GM12878 (cell line): ENCODE measurements at regions not wholly inside any gene's neighbourhood (a gene's known extent, or its start where the extent isn't known, plus 50 kb on each side); places are given as distances from the start of the nearest gene placed in this dataset.

Experiments
- ATAC-seq: fragments of 200-7000 bp; cut with Tn5 transposase; 3 replicates; pipeline ENCODE4 v1.9.1; 2020; ENCODE audit warnings: mild to moderate bottlenecking, moderate library complexity
- BruUV-seq: library from RNA; stranded (reverse); fragments of 400-500 nt; replicated peaks from 2 replicates; lab custom pipeline; 2021; lab: Mats Ljungman, UMichigan
- CTCF ChIA-PET: fragments of 300-600 bp; sonication (Branson Sonifier 250); formaldehyde crosslinking; extraction: SDS; loops from one replicate; lab custom pipeline; 2021; ENCODE audit warnings: inconsistent platforms; lab: Yijun Ruan, JAX
- POLR2A ChIA-PET: fragments of 350-600 bp; formaldehyde crosslinking; extraction: SDS; loops from one replicate; lab custom pipeline; 2021; ENCODE audit warnings: inconsistent platforms; lab: Charles Lee
- RAD21 ChIA-PET: fragments of 300-600 bp; sonication (Branson Sonifier 250); formaldehyde crosslinking; loops from one replicate; lab custom pipeline; 2023; ENCODE audit warnings: antibody characterized with exemption; ENCODE audit not compliant: unreplicated experiment; lab: Charles Lee
- SMC1A ChIA-PET: fragments of 300-600 bp; sonication (Branson Sonifier 250); formaldehyde crosslinking; loops from one replicate; lab custom pipeline; 2023; ENCODE audit not compliant: unreplicated experiment, uncharacterized antibody; lab: Charles Lee
- DNase-seq: peaks from one replicate; pipeline ENCODE4 v3.0.0-alpha.2; 2011; ENCODE audit warnings: low read depth, low spot score
- FAIRE-seq: peaks from 3 replicates; lab custom pipeline; 2011; peaks lifted over from hg19 to GRCh38; lab: Jason Lieb, UNC
- H2AFZ ChIP-seq: 2 replicates; pipeline ENCODE4 v1.6.0; 2011; ENCODE audit warnings: low read depth, low read length, control low read depth; ENCODE audit not compliant: control insufficient read depth
- H3K27ac ChIP-seq: 2 replicates; pipeline ENCODE4 v1.5.1; 2011; ENCODE audit warnings: control low read depth; ENCODE audit not compliant: control insufficient read depth, insufficient read depth
- H3K27me3 ChIP-seq, 2 experiments: replicated peaks in 1 of 2; 2 replicates each; pipeline versions ENCODE4 v1.6.0 to v1.6.1; 2011; ENCODE audit warnings: low read length in 1 of 2; ENCODE audit not compliant: control insufficient read depth in 2 of 2, insufficient read depth in 2 of 2
- H3K36me3 ChIP-seq, 2 experiments: 2 replicates each; pipeline ENCODE4 v1.5.1; 2011; ENCODE audit warnings: low read length in 1 of 2; ENCODE audit not compliant: control insufficient read depth in 2 of 2, insufficient read depth in 2 of 2
- H3K4me1 ChIP-seq: 2 replicates; pipeline ENCODE4 v1.6.1; 2011; ENCODE audit warnings: mild to moderate bottlenecking, low read length, moderate library complexity, mixed read lengths; ENCODE audit not compliant: control insufficient read depth, insufficient read depth
- H3K4me2 ChIP-seq: 2 replicates; pipeline ENCODE4 v1.6.0; 2011; ENCODE audit warnings: control low read depth; ENCODE audit not compliant: control insufficient read depth, insufficient read depth
- H3K4me3 ChIP-seq: fragments of 200-600 bp; sonication (generic); 2 replicates; pipeline ENCODE4 v1.5.1; 2016
- H3K79me2 ChIP-seq: 2 replicates; pipeline ENCODE4 v1.6.0; 2011; ENCODE audit warnings: low read length; ENCODE audit not compliant: control insufficient read depth, insufficient read depth
- H3K9ac ChIP-seq: 2 replicates; pipeline ENCODE4 v1.8.0; 2011; ENCODE audit warnings: low read length, control low read depth, mixed read lengths; ENCODE audit not compliant: control insufficient read depth, insufficient read depth
- H3K9me3 ChIP-seq: replicated peaks from 3 replicates; pipeline ENCODE4 v1.5.1; 2011; ENCODE audit warnings: mild to moderate bottlenecking, low read length; ENCODE audit not compliant: control insufficient read depth, insufficient read depth
- H4K20me1 ChIP-seq: 2 replicates; pipeline ENCODE4 v1.6.0; 2011; ENCODE audit not compliant: control insufficient read depth, insufficient read depth
- ASH2L ChIP-seq: fragments of 300-600, 200-600 bp; sonication (generic); IDR thresholded peaks from 2 replicates; pipeline ENCODE4 v1.6.1; 2017; ENCODE audit warnings: low read depth, mild to moderate bottlenecking, borderline replicate concordance
- BCL11A ChIP-seq: IDR thresholded peaks from 2 replicates; pipeline ENCODE4 v1.6.1; 2011; ENCODE audit warnings: low read depth, low read length
- CHD2 ChIP-seq: IDR thresholded peaks from 2 replicates; pipeline ENCODE4 v1.6.1; 2011; ENCODE audit warnings: low read depth, low read length, improper control_type of control experiment, borderline replicate concordance
- ESRRA ChIP-seq: IDR thresholded peaks from 2 replicates; pipeline ENCODE4 v1.6.1; 2012; ENCODE audit warnings: mild to moderate bottlenecking, low read length, improper control_type of control experiment
- GATAD2B ChIP-seq: fragments of 450-650 bp; conservative IDR thresholded peaks from 2 replicates; pipeline ENCODE4 v1.6.1; 2017; ENCODE audit warnings: low read depth, mild to moderate bottlenecking, moderate library complexity
- KDM1A ChIP-seq: fragments of 200-600 bp; sonication (generic); IDR thresholded peaks from 2 replicates; pipeline ENCODE4 v1.6.1; 2016; ENCODE audit warnings: borderline replicate concordance
- KLF5 ChIP-seq: fragments of 450-650 bp; IDR thresholded peaks from 2 replicates; pipeline ENCODE4 v1.6.1; 2014; ENCODE audit warnings: mild to moderate bottlenecking; ENCODE audit not compliant: partially characterized antibody
- MTA3 ChIP-seq: IDR thresholded peaks from 2 replicates; pipeline ENCODE4 v1.6.1; 2012; ENCODE audit warnings: low read length, inconsistent platforms, borderline replicate concordance
- NFXL1 ChIP-seq: fragments of 450-650 bp; IDR thresholded peaks from 2 replicates; pipeline ENCODE4 v1.6.1; 2017; ENCODE audit warnings: antibody characterized with exemption, mild to moderate bottlenecking, borderline replicate concordance
- POLR2A ChIP-seq: IDR thresholded peaks from 2 replicates; pipeline ENCODE4 v1.6.1; 2011; ENCODE audit warnings: low read depth, mild to moderate bottlenecking, low read length
- STAT3 ChIP-seq: IDR thresholded peaks from 2 replicates; pipeline ENCODE4 v1.6.1; 2011; ENCODE audit warnings: low read depth, low read length, improper control_type of control experiment
- WGBS: methylation state at CpG from one replicate; pipeline ENCODE4 v1.1.6; 2016; ENCODE audit warnings: low lambda C conversion rate; ENCODE audit not compliant: insufficient replicate concordance, insufficient coverage; ENCODE audit errors: missing lambda C conversion rate; 5-methylcytosine and 5-hydroxymethylcytosine counted together
- in situ Hi-C: fragments of 300-500 bp; cut with MboI; formaldehyde crosslinking; loops from 9 replicates; pipeline ENCODE4 v1.14.3; 2018; ENCODE audit warnings: mixed read lengths
- intact Hi-C: fragments of 100-400 bp; cut with micrococcal nuclease; formaldehyde crosslinking; loops from one replicate; pipeline ENCODE4 v1.14.2; 2022; ENCODE audit not compliant: unreplicated experiment
- TF ChIP-seq, protein P1 (sequence below): fragments of 450-650 bp; IDR thresholded peaks from 2 replicates; pipeline ENCODE4 v1.6.1; 2016; ENCODE audit warnings: mild to moderate bottlenecking, moderate library complexity, borderline replicate concordance
- TF ChIP-seq, protein P2 (sequence below): IDR thresholded peaks from 2 replicates; pipeline ENCODE4 v1.6.1; 2012; ENCODE audit warnings: mild to moderate bottlenecking, low read depth, low read length

DNA sequence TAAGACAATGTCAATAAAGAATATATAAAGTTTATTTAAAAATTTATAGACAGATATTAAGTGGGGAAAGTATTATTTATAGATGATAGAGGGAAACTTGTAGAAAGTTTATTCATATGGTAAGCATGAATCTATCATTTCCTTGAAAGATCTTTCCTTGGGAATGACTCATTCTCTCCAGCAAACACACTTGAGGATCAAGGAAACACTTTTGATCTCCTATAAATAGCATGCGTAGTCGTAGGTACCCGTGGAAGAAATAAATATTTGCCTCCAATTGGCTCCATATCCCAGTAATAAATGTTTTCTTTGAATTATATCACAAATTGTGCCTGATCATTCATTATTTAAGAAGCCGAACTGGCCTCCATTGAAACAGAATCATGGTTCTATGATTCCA, 483.4 kb downstream of the RNF144A start:
- no peaks in the 10 kb centered on the region; the same call in 1 of the 2 replicates for H4K20me1 ChIP-seq
- no peaks in the 10 kb centered on the region; the same call in 2 of the 3 replicates for H3K9me3 ChIP-seq
- no peaks in the 10 kb centered on the region for H3K4me1 ChIP-seq
- H3K27ac ChIP-seq: no peak overlapping the region
- ChIA-PET CTCF (no interaction called here), SMC1A (no interaction called here), RAD21 (no interaction called here), POLR2A (no interaction called here)
- FAIRE-seq (no peak), ATAC-seq (no peak), DNase-seq (no peak)
- TF ChIP-seq, protein P1, sequence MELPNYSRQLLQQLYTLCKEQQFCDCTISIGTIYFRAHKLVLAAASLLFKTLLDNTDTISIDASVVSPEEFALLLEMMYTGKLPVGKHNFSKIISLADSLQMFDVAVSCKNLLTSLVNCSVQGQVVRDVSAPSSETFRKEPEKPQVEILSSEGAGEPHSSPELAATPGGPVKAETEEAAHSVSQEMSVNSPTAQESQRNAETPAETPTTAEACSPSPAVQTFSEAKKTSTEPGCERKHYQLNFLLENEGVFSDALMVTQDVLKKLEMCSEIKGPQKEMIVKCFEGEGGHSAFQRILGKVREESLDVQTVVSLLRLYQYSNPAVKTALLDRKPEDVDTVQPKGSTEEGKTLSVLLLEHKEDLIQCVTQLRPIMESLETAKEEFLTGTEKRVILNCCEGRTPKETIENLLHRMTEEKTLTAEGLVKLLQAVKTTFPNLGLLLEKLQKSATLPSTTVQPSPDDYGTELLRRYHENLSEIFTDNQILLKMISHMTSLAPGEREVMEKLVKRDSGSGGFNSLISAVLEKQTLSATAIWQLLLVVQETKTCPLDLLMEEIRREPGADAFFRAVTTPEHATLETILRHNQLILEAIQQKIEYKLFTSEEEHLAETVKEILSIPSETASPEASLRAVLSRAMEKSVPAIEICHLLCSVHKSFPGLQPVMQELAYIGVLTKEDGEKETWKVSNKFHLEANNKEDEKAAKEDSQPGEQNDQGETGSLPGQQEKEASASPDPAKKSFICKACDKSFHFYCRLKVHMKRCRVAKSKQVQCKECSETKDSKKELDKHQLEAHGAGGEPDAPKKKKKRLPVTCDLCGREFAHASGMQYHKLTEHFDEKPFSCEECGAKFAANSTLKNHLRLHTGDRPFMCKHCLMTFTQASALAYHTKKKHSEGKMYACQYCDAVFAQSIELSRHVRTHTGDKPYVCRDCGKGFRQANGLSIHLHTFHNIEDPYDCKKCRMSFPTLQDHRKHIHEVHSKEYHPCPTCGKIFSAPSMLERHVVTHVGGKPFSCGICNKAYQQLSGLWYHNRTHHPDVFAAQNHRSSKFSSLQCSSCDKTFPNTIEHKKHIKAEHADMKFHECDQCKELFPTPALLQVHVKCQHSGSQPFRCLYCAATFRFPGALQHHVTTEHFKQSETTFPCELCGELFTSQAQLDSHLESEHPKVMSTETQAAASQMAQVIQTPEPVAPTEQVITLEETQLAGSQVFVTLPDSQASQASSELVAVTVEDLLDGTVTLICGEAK: no peak
- TF ChIP-seq POLR2A: no peak
- TF ChIP-seq STAT3: no peak
- no peak for TF ChIP-seq ESRRA
- TF ChIP-seq CHD2: no peak
- TF ChIP-seq KLF5: no peak
- TF ChIP-seq BCL11A: no peak
- no peak for TF ChIP-seq MTA3
- TF ChIP-seq, protein P2, sequence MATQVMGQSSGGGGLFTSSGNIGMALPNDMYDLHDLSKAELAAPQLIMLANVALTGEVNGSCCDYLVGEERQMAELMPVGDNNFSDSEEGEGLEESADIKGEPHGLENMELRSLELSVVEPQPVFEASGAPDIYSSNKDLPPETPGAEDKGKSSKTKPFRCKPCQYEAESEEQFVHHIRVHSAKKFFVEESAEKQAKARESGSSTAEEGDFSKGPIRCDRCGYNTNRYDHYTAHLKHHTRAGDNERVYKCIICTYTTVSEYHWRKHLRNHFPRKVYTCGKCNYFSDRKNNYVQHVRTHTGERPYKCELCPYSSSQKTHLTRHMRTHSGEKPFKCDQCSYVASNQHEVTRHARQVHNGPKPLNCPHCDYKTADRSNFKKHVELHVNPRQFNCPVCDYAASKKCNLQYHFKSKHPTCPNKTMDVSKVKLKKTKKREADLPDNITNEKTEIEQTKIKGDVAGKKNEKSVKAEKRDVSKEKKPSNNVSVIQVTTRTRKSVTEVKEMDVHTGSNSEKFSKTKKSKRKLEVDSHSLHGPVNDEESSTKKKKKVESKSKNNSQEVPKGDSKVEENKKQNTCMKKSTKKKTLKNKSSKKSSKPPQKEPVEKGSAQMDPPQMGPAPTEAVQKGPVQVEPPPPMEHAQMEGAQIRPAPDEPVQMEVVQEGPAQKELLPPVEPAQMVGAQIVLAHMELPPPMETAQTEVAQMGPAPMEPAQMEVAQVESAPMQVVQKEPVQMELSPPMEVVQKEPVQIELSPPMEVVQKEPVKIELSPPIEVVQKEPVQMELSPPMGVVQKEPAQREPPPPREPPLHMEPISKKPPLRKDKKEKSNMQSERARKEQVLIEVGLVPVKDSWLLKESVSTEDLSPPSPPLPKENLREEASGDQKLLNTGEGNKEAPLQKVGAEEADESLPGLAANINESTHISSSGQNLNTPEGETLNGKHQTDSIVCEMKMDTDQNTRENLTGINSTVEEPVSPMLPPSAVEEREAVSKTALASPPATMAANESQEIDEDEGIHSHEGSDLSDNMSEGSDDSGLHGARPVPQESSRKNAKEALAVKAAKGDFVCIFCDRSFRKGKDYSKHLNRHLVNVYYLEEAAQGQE: no peak
- no peak for TF ChIP-seq GATAD2B
- TF ChIP-seq NFXL1: no peak
- TF ChIP-seq KDM1A: no peak
- TF ChIP-seq ASH2L: no peak
- no peaks in the 10 kb centered on the region for H3K79me2 ChIP-seq
- no peak overlapping the region for H3K9ac ChIP-seq
- no peaks in the 10 kb centered on the region for H3K36me3 ChIP-seq
- no TSS peak for BruUV-seq
- no peaks in the 10 kb centered on the region; a peak in 1 of 4 replicates for H3K27me3 ChIP-seq
- H3K4me2 ChIP-seq: no peak overlapping the region
- no peak overlapping the region for H2AFZ ChIP-seq
- 35% methylated on average over 4 of the region's 4 CpGs for WGBS
- in situ Hi-C loops: no loop called here
- no peak overlapping the region for H3K4me3 ChIP-seq
- intact Hi-C loops: no loop called here
